Adrenal gland (tissue), 5 donors: ENCODE measurements at regions not wholly inside any gene's neighbourhood (a gene's known extent, or its start where the extent isn't known, plus 50 kb on each side); places are given as distances from the start of the nearest gene placed in this dataset.

Experiments
- CTCF ChIP-seq, 6 experiments: fragments of 450-650 bp in 4 of 6; fragments of 200-600 bp in 2 of 6; sonication (generic) in 1 of 6; IDR thresholded peaks; 1 replicate in 5 of 6; 2 replicates in 1 of 6; pipeline versions ENCODE4 v1.5.1 to v1.8.0; 2016 to 2021; ENCODE audit warnings: antibody characterized with exemption in 6 of 6, mild to moderate bottlenecking in 2 of 6, moderate library complexity in 1 of 6
- POLR2A ChIP-seq, 2 donors: fragments of 450-650 bp; IDR thresholded peaks; one replicate each; pipeline ENCODE4 v1.6.1; 2017; ENCODE audit warnings: antibody characterized with exemption in 2 of 2, mild to moderate bottlenecking in 2 of 2, moderate library complexity in 1 of 2
- donor health status: DM: no; HTN: no; CAD: no.

DNA sequence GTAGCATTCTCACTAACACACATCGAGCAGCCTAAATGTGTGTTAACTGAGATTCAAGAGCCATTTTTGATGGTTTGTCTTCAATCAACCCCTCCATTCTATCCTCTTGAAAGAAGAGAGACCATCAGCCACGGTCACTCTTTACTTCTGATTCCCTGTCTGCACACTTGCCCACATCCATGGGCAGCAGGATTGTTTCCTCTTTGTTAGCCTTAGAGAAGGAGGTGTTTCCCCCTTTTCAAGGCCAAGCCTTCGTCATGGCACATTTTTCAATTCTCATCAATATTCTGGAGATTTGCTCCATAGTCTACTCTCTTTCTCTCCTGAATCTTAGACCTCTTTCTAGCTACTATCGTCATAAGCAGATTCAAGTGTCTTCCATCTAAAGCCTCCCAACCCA, 522.4 kb upstream of the NAALADL2 start:
- no peak for TF ChIP-seq CTCF (IDR thresholded peaks at IDR 0.05)
- TF ChIP-seq POLR2A (IDR thresholded peaks at IDR 0.05): no peak
